Endothelial cell of umbilical vein (primary cell): ENCODE measurements at regions not wholly inside any gene's neighbourhood (a gene's known extent, or its start where the extent isn't known, plus 50 kb on each side); places are given as distances from the start of the nearest gene placed in this dataset.

Experiments used
- BruUV-seq: library from RNA; stranded (reverse); fragments of 400-500 nt; replicated peaks from 2 replicates; lab custom pipeline; 2021; lab: Mats Ljungman, UMichigan
- CTCF ChIA-PET: fragments of 300-600, 350-600 bp; sonication (Branson Sonifier 250); formaldehyde crosslinking; loops from one replicate; lab custom pipeline; 2021; ENCODE audit warnings: antibody characterized with exemption, inconsistent platforms; lab: Charles Lee
- POLR2A ChIA-PET: fragments of 300-600, 350-600 bp; sonication (Branson Sonifier 250); formaldehyde crosslinking; loops from one replicate; lab custom pipeline; 2021; ENCODE audit warnings: antibody characterized with exemption, inconsistent platforms; lab: Charles Lee
- DNase-seq: peaks from one replicate; pipeline ENCODE4 v3.0.0-alpha.2; 2011; ENCODE audit warnings: low read depth, low spot score
- FAIRE-seq: peaks from 2 replicates; lab custom pipeline; 2011; peaks lifted over from hg19 to GRCh38; lab: Jason Lieb, UNC
- H2AFZ ChIP-seq: 2 replicates; pipeline ENCODE4 v1.6.0; 2012; ENCODE audit warnings: low read depth, low read length, control low read depth, inconsistent platforms
- H3K27ac ChIP-seq: 2 replicates; pipeline ENCODE4 v1.5.1; 2011; ENCODE audit warnings: low read depth, mild to moderate bottlenecking, control low read depth, low read length, moderate library complexity; ENCODE audit not compliant: insufficient read depth
- H3K27me3 ChIP-seq, 2 experiments: 2 replicates each; pipeline versions ENCODE4 v1.6.0 to v1.6.1; 2011; ENCODE audit warnings: low read length in 2 of 2, mixed read lengths in 1 of 2; ENCODE audit not compliant: control insufficient read depth in 2 of 2, insufficient read depth in 2 of 2
- H3K36me3 ChIP-seq, 2 experiments: 2 replicates in 1 of 2; 3 replicates in 1 of 2; pipeline ENCODE4 v1.5.1; 2011; ENCODE audit warnings: low read length in 2 of 2, mild to moderate bottlenecking in 1 of 2, moderate library complexity in 1 of 2; ENCODE audit not compliant: control insufficient read depth in 2 of 2, insufficient read depth in 2 of 2; ENCODE audit errors: extremely low read depth in 1 of 2
- H3K4me1 ChIP-seq: 3 replicates; pipeline ENCODE4 v1.5.1; 2011; ENCODE audit warnings: mild to moderate bottlenecking, low read length; ENCODE audit not compliant: control insufficient read depth, insufficient read depth; ENCODE audit errors: extremely low read depth
- H3K4me2 ChIP-seq: 2 replicates; pipeline ENCODE4 v1.6.1; 2011; ENCODE audit warnings: low read length, control low read depth, mixed read lengths; ENCODE audit not compliant: insufficient read depth
- H3K4me3 ChIP-seq, 3 experiments: fragments of 200-600 bp in 1 of 3; sonication (generic), shearing (Covaris generic) in 1 of 3; replicated peaks in 1 of 3; 2 replicates each; pipeline ENCODE4 v1.5.1; 2011 to 2016; ENCODE audit warnings: control low read depth in 3 of 3, low read length in 3 of 3, mild to moderate bottlenecking in 2 of 3, inconsistent platforms in 1 of 3, low read depth in 1 of 3, moderate library complexity in 1 of 3; ENCODE audit not compliant: insufficient read depth in 1 of 3
- H3K79me2 ChIP-seq: 2 replicates; pipeline ENCODE4 v1.6.0; 2012; ENCODE audit warnings: low read length, inconsistent platforms; ENCODE audit not compliant: control insufficient read depth, insufficient read depth
- H3K9ac ChIP-seq: replicated peaks from 2 replicates; pipeline ENCODE3; 2011; ENCODE audit warnings: low read length, control low read depth; ENCODE audit not compliant: insufficient read depth; ENCODE audit errors: extremely low read depth
- H3K9me1 ChIP-seq: replicated peaks from 3 replicates; pipeline ENCODE4 v1.6.0; 2011; ENCODE audit warnings: mild to moderate bottlenecking, low read length; ENCODE audit not compliant: control insufficient read depth, insufficient read depth; ENCODE audit errors: extremely low read depth
- H3K9me3 ChIP-seq: replicated peaks from 2 replicates; pipeline ENCODE4 v1.5.1; 2012; ENCODE audit warnings: low read length, inconsistent platforms; ENCODE audit not compliant: control insufficient read depth, insufficient read depth
- H4K20me1 ChIP-seq: replicated peaks from 2 replicates; pipeline ENCODE3; 2011; ENCODE audit warnings: mild to moderate bottlenecking, low read length; ENCODE audit not compliant: control insufficient read depth, insufficient read depth; ENCODE audit errors: extremely low read depth
- EZH2 ChIP-seq: IDR thresholded peaks from 2 replicates; pipeline ENCODE4 v1.6.1; 2012; ENCODE audit warnings: borderline replicate concordance, low read depth, mild to moderate bottlenecking, moderate library complexity, low read length, inconsistent platforms; ENCODE audit not compliant: severe bottlenecking
- FOS ChIP-seq: IDR thresholded peaks from 2 replicates; pipeline ENCODE4 v1.6.1; 2011; ENCODE audit warnings: mild to moderate bottlenecking, low read length, moderate library complexity, borderline replicate concordance; ENCODE audit not compliant: insufficient read depth
- GATA2 ChIP-seq: IDR thresholded peaks from 2 replicates; pipeline ENCODE4 v1.7.0; 2011; ENCODE audit warnings: low read depth, mild to moderate bottlenecking, moderate library complexity, mixed read lengths, low read length; ENCODE audit not compliant: insufficient read length, insufficient read depth
- JUN ChIP-seq: IDR thresholded peaks from 2 replicates; pipeline ENCODE4 v1.6.1; 2011; ENCODE audit warnings: borderline replicate concordance, low read depth; ENCODE audit not compliant: insufficient read length, insufficient read depth
- MAX ChIP-seq: IDR thresholded peaks from 2 replicates; pipeline ENCODE4 v1.6.1; 2011; ENCODE audit not compliant: insufficient read depth, insufficient read length
- MYC ChIP-seq: IDR thresholded peaks from one replicate; pipeline ENCODE4 v1.6.1; 2011; ENCODE audit warnings: mild to moderate bottlenecking, low read depth, low read length
- POLR2A ChIP-seq: IDR thresholded peaks from 2 replicates; pipeline ENCODE4 v1.6.1; 2012; ENCODE audit warnings: low read depth, mild to moderate bottlenecking, control low read depth, low read length
- POLR2AphosphoS5 ChIP-seq: IDR thresholded peaks from 2 replicates; pipeline ENCODE4 v1.6.1; 2012; ENCODE audit warnings: low read depth, mild to moderate bottlenecking, control low read depth, low read length, moderate library complexity; ENCODE audit not compliant: insufficient read depth
- dilution Hi-C: fragments of 300-500 bp; cut with MboI; formaldehyde crosslinking; loops from one replicate; pipeline ENCODE4 v1.15.0; 2019; ENCODE audit warnings: low sequenced_read_pairs; ENCODE audit not compliant: extremely low pct_ligation_motif_present
- intact Hi-C: fragments of 100-400 bp; cut with micrococcal nuclease; formaldehyde crosslinking; loops from one replicate; pipeline ENCODE4 v1.10.0; 2022
- TF ChIP-seq, protein P1 (sequence below), 2 donors: IDR thresholded peaks; 1 replicate in 1 of 2; 2 replicates in 1 of 2; pipeline ENCODE4 v1.5.1; 2011; ENCODE audit warnings: low read length in 2 of 2, mild to moderate bottlenecking in 2 of 2, moderate library complexity in 2 of 2, control low read depth in 1 of 2, inconsistent platforms in 1 of 2, low read depth in 1 of 2; ENCODE audit not compliant: insufficient read depth in 1 of 2; ENCODE audit errors: extremely low read depth in 1 of 2

DNA sequence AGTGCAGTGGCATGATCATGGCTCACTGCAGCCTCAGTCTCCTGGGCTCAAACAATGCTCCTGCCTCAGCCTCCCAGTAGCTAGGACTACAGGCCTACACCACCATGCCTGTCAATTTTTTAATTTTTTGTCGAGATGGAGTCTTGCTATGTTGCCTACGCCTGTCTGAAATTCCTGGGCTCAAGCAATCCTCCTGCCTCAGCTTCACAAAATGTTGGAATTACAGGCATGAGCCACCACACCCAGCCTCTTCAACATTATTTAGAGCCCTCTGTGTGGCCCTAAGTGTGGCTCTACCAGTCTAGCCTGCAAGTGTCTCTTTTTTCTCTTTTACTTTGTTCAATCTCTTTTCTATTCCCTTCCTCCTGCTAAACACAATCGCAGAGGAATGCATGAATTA lies 154.4 kb upstream of the EPB41L4A start:
- no peaks in the 10 kb centered on the region for H3K36me3 ChIP-seq
- dilution Hi-C loops, result no loop called here
- H3K9me1 ChIP-seq, result no peaks in the 10 kb centered on the region
- CTCF ChIA-PET, result interaction anchor here (0.8 kb wide), 1 partner anchor 23 kb away, joined by 4 read pairs; no protein-coding TSS in a partner anchor
- no peak overlapping the region for H3K27ac ChIP-seq
- no peaks in the 10 kb centered on the region for H3K79me2 ChIP-seq
- BruUV-seq, result no TSS peak
- no peaks in the 10 kb centered on the region for H3K9me3 ChIP-seq
- no peak overlapping the region for H3K9ac ChIP-seq
- H3K4me1 ChIP-seq, result no peaks in the 10 kb centered on the region
- intact Hi-C loops, result no loop called here
- H2AFZ ChIP-seq, result no peak overlapping the region
- H4K20me1 ChIP-seq, result no peaks in the 10 kb centered on the region
- H3K27me3 ChIP-seq, result no peaks in the 10 kb centered on the region
- FAIRE-seq, result no peak
- TF ChIP-seq POLR2AphosphoS5 (no peak), GATA2 (no peak), FOS (no peak), MAX (no peak)
- TF ChIP-seq, protein P1, sequence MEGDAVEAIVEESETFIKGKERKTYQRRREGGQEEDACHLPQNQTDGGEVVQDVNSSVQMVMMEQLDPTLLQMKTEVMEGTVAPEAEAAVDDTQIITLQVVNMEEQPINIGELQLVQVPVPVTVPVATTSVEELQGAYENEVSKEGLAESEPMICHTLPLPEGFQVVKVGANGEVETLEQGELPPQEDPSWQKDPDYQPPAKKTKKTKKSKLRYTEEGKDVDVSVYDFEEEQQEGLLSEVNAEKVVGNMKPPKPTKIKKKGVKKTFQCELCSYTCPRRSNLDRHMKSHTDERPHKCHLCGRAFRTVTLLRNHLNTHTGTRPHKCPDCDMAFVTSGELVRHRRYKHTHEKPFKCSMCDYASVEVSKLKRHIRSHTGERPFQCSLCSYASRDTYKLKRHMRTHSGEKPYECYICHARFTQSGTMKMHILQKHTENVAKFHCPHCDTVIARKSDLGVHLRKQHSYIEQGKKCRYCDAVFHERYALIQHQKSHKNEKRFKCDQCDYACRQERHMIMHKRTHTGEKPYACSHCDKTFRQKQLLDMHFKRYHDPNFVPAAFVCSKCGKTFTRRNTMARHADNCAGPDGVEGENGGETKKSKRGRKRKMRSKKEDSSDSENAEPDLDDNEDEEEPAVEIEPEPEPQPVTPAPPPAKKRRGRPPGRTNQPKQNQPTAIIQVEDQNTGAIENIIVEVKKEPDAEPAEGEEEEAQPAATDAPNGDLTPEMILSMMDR (IDR thresholded peaks at IDR 0.05; ENCODE audit: extremely low read depth in 1 of 2, insufficient read depth in 1 of 2, low read depth in 1 of 2, low read length in 2 of 2), result no peak
- no peak overlapping the region for H3K4me3 ChIP-seq
- POLR2A ChIA-PET, result no interaction called here
- DNase-seq, result no peak
- no peak overlapping the region for H3K4me2 ChIP-seq

- Histone ChIP-seq H3K9me3 (no peaks in the 10 kb centered on the region), H3K9me1 (no peaks in the 10 kb centered on the region), H3K4me1 (no peaks in the 10 kb centered on the region), H3K36me3 (no peaks in the 10 kb centered on the region), H2AFZ (no peak overlapping the region), H3K27me3 (no peaks in the 10 kb centered on the region), H3K4me3 (no peak overlapping the region), H3K27ac (no peak overlapping the region), H3K79me2 (no peaks in the 10 kb centered on the region), H3K9ac (no peak overlapping the region), H3K4me2 (no peak overlapping the region), H4K20me1 (no peaks in the 10 kb centered on the region)
- no peak for DNase-seq
- no peak for FAIRE-seq
- ChIA-PET POLR2A (no interaction called here), CTCF (no interaction called here)
- intact Hi-C loops, result no loop called here
- dilution Hi-C loops, result no loop called here
- no TSS peak for BruUV-seq
- TF ChIP-seq JUN, result no peak
- no peak for TF ChIP-seq POLR2AphosphoS5
- no peak for TF ChIP-seq GATA2
- no peak for TF ChIP-seq EZH2
- TF ChIP-seq FOS, result no peak
- TF ChIP-seq MAX, result no peak
- TF ChIP-seq, protein P1 (IDR thresholded peaks at IDR 0.05; ENCODE audit: extremely low read depth in 1 of 2, insufficient read depth in 1 of 2, low read depth in 1 of 2, low read length in 2 of 2), result no peak
- no peak for TF ChIP-seq MYC
- TF ChIP-seq POLR2A, result no peak
Measured at GRCh38 chr5:112574536-112574935, 155.5 kb upstream of the EPB41L4A start.
